Endothelial cell of umbilical vein (primary cell): ENCODE measurements at regions not wholly inside any gene's neighbourhood (a gene's known extent, or its start where the extent isn't known, plus 50 kb on each side); places are given as distances from the start of the nearest gene placed in this dataset.

Experiments used
- EZH2 ChIP-seq: IDR thresholded peaks from 2 replicates; pipeline ENCODE4 v1.6.1; 2012; ENCODE audit warnings: borderline replicate concordance, low read depth, mild to moderate bottlenecking, moderate library complexity, low read length, inconsistent platforms; ENCODE audit not compliant: severe bottlenecking
- FOS ChIP-seq: IDR thresholded peaks from 2 replicates; pipeline ENCODE4 v1.6.1; 2011; ENCODE audit warnings: mild to moderate bottlenecking, low read length, moderate library complexity, borderline replicate concordance; ENCODE audit not compliant: insufficient read depth
- JUN ChIP-seq: IDR thresholded peaks from 2 replicates; pipeline ENCODE4 v1.6.1; 2011; ENCODE audit warnings: borderline replicate concordance, low read depth; ENCODE audit not compliant: insufficient read length, insufficient read depth
- MYC ChIP-seq: IDR thresholded peaks from one replicate; pipeline ENCODE4 v1.6.1; 2011; ENCODE audit warnings: mild to moderate bottlenecking, low read depth, low read length
- POLR2A ChIP-seq: IDR thresholded peaks from 2 replicates; pipeline ENCODE4 v1.6.1; 2012; ENCODE audit warnings: low read depth, mild to moderate bottlenecking, control low read depth, low read length
- POLR2AphosphoS5 ChIP-seq: IDR thresholded peaks from 2 replicates; pipeline ENCODE4 v1.6.1; 2012; ENCODE audit warnings: low read depth, mild to moderate bottlenecking, control low read depth, low read length, moderate library complexity; ENCODE audit not compliant: insufficient read depth
- TF ChIP-seq, protein P1 (sequence below), 2 donors: IDR thresholded peaks; 1 replicate in 1 of 2; 2 replicates in 1 of 2; pipeline ENCODE4 v1.5.1; 2011; ENCODE audit warnings: low read length in 2 of 2, mild to moderate bottlenecking in 2 of 2, moderate library complexity in 2 of 2, control low read depth in 1 of 2, inconsistent platforms in 1 of 2, low read depth in 1 of 2; ENCODE audit not compliant: insufficient read depth in 1 of 2; ENCODE audit errors: extremely low read depth in 1 of 2
- TF ChIP-seq, protein P2 (sequence below): IDR thresholded peaks from 2 replicates; pipeline ENCODE4 v1.6.1; 2011; ENCODE audit not compliant: insufficient read depth, insufficient read length

DNA sequence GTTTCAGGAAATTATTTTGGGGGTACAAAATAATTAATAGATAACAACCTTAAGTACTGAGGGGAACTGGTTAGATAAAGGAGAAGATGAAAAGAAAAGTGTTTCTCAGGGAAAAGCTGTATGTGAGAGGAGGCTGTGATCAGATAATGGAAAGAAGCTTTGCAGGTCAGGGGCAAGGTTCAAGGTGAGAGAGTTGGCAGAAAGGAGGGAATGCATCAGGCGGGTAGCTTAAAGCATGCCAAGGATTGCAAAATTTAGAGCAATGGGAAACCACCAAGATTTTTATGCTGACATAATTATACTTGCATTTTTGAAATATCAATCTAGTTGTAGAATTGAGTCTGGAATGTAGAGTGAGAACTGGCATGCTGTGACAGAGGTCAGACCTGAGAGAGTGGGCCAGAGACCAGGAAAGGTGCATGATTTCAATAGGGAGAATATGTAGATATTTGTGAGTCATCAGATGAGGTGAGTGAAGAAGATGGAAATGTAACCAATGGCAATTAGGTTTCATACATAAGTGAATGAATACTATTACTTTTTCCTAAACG, 508.7 kb downstream of the TRIML1 start:
- TF ChIP-seq, protein P1, sequence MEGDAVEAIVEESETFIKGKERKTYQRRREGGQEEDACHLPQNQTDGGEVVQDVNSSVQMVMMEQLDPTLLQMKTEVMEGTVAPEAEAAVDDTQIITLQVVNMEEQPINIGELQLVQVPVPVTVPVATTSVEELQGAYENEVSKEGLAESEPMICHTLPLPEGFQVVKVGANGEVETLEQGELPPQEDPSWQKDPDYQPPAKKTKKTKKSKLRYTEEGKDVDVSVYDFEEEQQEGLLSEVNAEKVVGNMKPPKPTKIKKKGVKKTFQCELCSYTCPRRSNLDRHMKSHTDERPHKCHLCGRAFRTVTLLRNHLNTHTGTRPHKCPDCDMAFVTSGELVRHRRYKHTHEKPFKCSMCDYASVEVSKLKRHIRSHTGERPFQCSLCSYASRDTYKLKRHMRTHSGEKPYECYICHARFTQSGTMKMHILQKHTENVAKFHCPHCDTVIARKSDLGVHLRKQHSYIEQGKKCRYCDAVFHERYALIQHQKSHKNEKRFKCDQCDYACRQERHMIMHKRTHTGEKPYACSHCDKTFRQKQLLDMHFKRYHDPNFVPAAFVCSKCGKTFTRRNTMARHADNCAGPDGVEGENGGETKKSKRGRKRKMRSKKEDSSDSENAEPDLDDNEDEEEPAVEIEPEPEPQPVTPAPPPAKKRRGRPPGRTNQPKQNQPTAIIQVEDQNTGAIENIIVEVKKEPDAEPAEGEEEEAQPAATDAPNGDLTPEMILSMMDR (IDR thresholded peaks at IDR 0.05; ENCODE audit: extremely low read depth in 1 of 2, insufficient read depth in 1 of 2, low read depth in 1 of 2, low read length in 2 of 2), result no peak
- TF ChIP-seq POLR2A (no peak), POLR2AphosphoS5 (no peak), FOS (no peak), EZH2 (no peak), JUN (no peak), MYC (no peak)
- TF ChIP-seq, protein P2, sequence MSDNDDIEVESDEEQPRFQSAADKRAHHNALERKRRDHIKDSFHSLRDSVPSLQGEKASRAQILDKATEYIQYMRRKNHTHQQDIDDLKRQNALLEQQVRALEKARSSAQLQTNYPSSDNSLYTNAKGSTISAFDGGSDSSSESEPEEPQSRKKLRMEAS, result no peak
